GM12878 (cell line): ENCODE measurements at regions not wholly inside any gene's neighbourhood (a gene's known extent, or its start where the extent isn't known, plus 50 kb on each side); places are given as distances from the start of the nearest gene placed in this dataset.

Source experiments
- ATAC-seq: fragments of 200-7000 bp; cut with Tn5 transposase; 3 replicates; pipeline ENCODE4 v1.9.1; 2020; ENCODE audit warnings: mild to moderate bottlenecking, moderate library complexity
- BruUV-seq: library from RNA; stranded (reverse); fragments of 400-500 nt; replicated peaks from 2 replicates; lab custom pipeline; 2021; lab: Mats Ljungman, UMichigan
- CTCF ChIA-PET: fragments of 300-600 bp; sonication (Branson Sonifier 250); formaldehyde crosslinking; extraction: SDS; loops from one replicate; lab custom pipeline; 2021; ENCODE audit warnings: inconsistent platforms; lab: Yijun Ruan, JAX
- POLR2A ChIA-PET: fragments of 350-600 bp; formaldehyde crosslinking; extraction: SDS; loops from one replicate; lab custom pipeline; 2021; ENCODE audit warnings: inconsistent platforms; lab: Charles Lee
- RAD21 ChIA-PET: fragments of 300-600 bp; sonication (Branson Sonifier 250); formaldehyde crosslinking; loops from one replicate; lab custom pipeline; 2023; ENCODE audit warnings: antibody characterized with exemption; ENCODE audit not compliant: unreplicated experiment; lab: Charles Lee
- SMC1A ChIA-PET: fragments of 300-600 bp; sonication (Branson Sonifier 250); formaldehyde crosslinking; loops from one replicate; lab custom pipeline; 2023; ENCODE audit not compliant: unreplicated experiment, uncharacterized antibody; lab: Charles Lee
- DNase-seq: peaks from one replicate; pipeline ENCODE4 v3.0.0-alpha.2; 2011; ENCODE audit warnings: low read depth, low spot score
- FAIRE-seq: peaks from 3 replicates; lab custom pipeline; 2011; peaks lifted over from hg19 to GRCh38; lab: Jason Lieb, UNC
- H2AFZ ChIP-seq: 2 replicates; pipeline ENCODE4 v1.6.0; 2011; ENCODE audit warnings: low read depth, low read length, control low read depth; ENCODE audit not compliant: control insufficient read depth
- H3K27ac ChIP-seq: 2 replicates; pipeline ENCODE4 v1.5.1; 2011; ENCODE audit warnings: control low read depth; ENCODE audit not compliant: control insufficient read depth, insufficient read depth
- H3K27me3 ChIP-seq, 2 experiments: replicated peaks in 1 of 2; 2 replicates each; pipeline versions ENCODE4 v1.6.0 to v1.6.1; 2011; ENCODE audit warnings: low read length in 1 of 2; ENCODE audit not compliant: control insufficient read depth in 2 of 2, insufficient read depth in 2 of 2
- H3K36me3 ChIP-seq, 2 experiments: 2 replicates each; pipeline ENCODE4 v1.5.1; 2011; ENCODE audit warnings: low read length in 1 of 2; ENCODE audit not compliant: control insufficient read depth in 2 of 2, insufficient read depth in 2 of 2
- H3K4me1 ChIP-seq: 2 replicates; pipeline ENCODE4 v1.6.1; 2011; ENCODE audit warnings: mild to moderate bottlenecking, low read length, moderate library complexity, mixed read lengths; ENCODE audit not compliant: control insufficient read depth, insufficient read depth
- H3K4me2 ChIP-seq: 2 replicates; pipeline ENCODE4 v1.6.0; 2011; ENCODE audit warnings: control low read depth; ENCODE audit not compliant: control insufficient read depth, insufficient read depth
- H3K4me3 ChIP-seq: fragments of 200-600 bp; sonication (generic); 2 replicates; pipeline ENCODE4 v1.5.1; 2016
- H3K79me2 ChIP-seq: 2 replicates; pipeline ENCODE4 v1.6.0; 2011; ENCODE audit warnings: low read length; ENCODE audit not compliant: control insufficient read depth, insufficient read depth
- H3K9ac ChIP-seq: 2 replicates; pipeline ENCODE4 v1.8.0; 2011; ENCODE audit warnings: low read length, control low read depth, mixed read lengths; ENCODE audit not compliant: control insufficient read depth, insufficient read depth
- H3K9me3 ChIP-seq: replicated peaks from 3 replicates; pipeline ENCODE4 v1.5.1; 2011; ENCODE audit warnings: mild to moderate bottlenecking, low read length; ENCODE audit not compliant: control insufficient read depth, insufficient read depth
- H4K20me1 ChIP-seq: 2 replicates; pipeline ENCODE4 v1.6.0; 2011; ENCODE audit not compliant: control insufficient read depth, insufficient read depth
- ASH2L ChIP-seq: fragments of 300-600, 200-600 bp; sonication (generic); IDR thresholded peaks from 2 replicates; pipeline ENCODE4 v1.6.1; 2017; ENCODE audit warnings: low read depth, mild to moderate bottlenecking, borderline replicate concordance
- BACH1 ChIP-seq: fragments of 450-650 bp; IDR thresholded peaks from 2 replicates; pipeline ENCODE4 v1.6.1; 2017; ENCODE audit warnings: mild to moderate bottlenecking, borderline replicate concordance
- CREB1 ChIP-seq: IDR thresholded peaks from 2 replicates; pipeline ENCODE4 v1.6.1; 2012; ENCODE audit warnings: low read depth, mild to moderate bottlenecking, inconsistent platforms
- EGR1 ChIP-seq, 2 experiments: IDR thresholded peaks; 1 replicate in 1 of 2; 2 replicates in 1 of 2; pipeline ENCODE4 v1.6.1; 2011 to 2012; ENCODE audit warnings: low read depth in 2 of 2, low read length in 2 of 2, borderline replicate concordance in 1 of 2, mild to moderate bottlenecking in 1 of 2, moderate library complexity in 1 of 2
- FOS ChIP-seq: IDR thresholded peaks from 3 replicates; pipeline ENCODE4 v1.6.1; 2011; ENCODE audit warnings: borderline replicate concordance; ENCODE audit not compliant: insufficient read length; ENCODE audit errors: extremely low read depth
- MYC ChIP-seq: IDR thresholded peaks from 2 replicates; pipeline ENCODE4 v1.6.1; 2011; ENCODE audit warnings: mild to moderate bottlenecking, low read length, moderate library complexity, inconsistent platforms; ENCODE audit not compliant: insufficient read depth, insufficient replicate concordance, insufficient read length, severe bottlenecking
- PAX5 ChIP-seq: IDR thresholded peaks from 2 replicates; pipeline ENCODE4 v1.6.1; 2011; ENCODE audit warnings: low read depth, low read length, borderline replicate concordance
- POLR2A ChIP-seq: IDR thresholded peaks from 2 replicates; pipeline ENCODE4 v1.6.1; 2011; ENCODE audit warnings: low read depth, mild to moderate bottlenecking, low read length
- POLR2AphosphoS5 ChIP-seq: IDR thresholded peaks from 2 replicates; pipeline ENCODE4 v1.6.1; 2011; ENCODE audit warnings: mild to moderate bottlenecking, low read length, inconsistent platforms
- PRDM15 ChIP-seq: fragments of 450-650 bp; formaldehyde crosslinking; IDR thresholded peaks from 2 replicates; pipeline ENCODE4 v1.4.0; 2020; ENCODE audit warnings: mild to moderate bottlenecking, moderate library complexity
- RAD21 ChIP-seq: IDR thresholded peaks from 2 replicates; pipeline ENCODE4 v1.6.1; 2011; ENCODE audit warnings: mild to moderate bottlenecking, low read depth, low read length, moderate library complexity; ENCODE audit not compliant: insufficient read depth
- SREBF1 ChIP-seq: IDR thresholded peaks from 2 replicates; pipeline ENCODE4 v1.6.1; 2012; ENCODE audit warnings: mild to moderate bottlenecking, low read length
- SUPT20H ChIP-seq: IDR thresholded peaks from 2 replicates; pipeline ENCODE4 v1.6.1; 2011; ENCODE audit warnings: low read depth, mild to moderate bottlenecking, low read length, moderate library complexity, borderline replicate concordance; ENCODE audit not compliant: control insufficient read depth
- ZNF592 ChIP-seq: fragments of 450-650 bp; IDR thresholded peaks from 2 replicates; pipeline ENCODE4 v1.6.1; 2017; ENCODE audit warnings: mild to moderate bottlenecking, moderate library complexity
- WGBS: methylation state at CpG from one replicate; pipeline ENCODE4 v1.1.6; 2016; ENCODE audit warnings: low lambda C conversion rate; ENCODE audit not compliant: insufficient replicate concordance, insufficient coverage; ENCODE audit errors: missing lambda C conversion rate; 5-methylcytosine and 5-hydroxymethylcytosine counted together
- in situ Hi-C: fragments of 300-500 bp; cut with MboI; formaldehyde crosslinking; loops from 9 replicates; pipeline ENCODE4 v1.14.3; 2018; ENCODE audit warnings: mixed read lengths
- intact Hi-C: fragments of 100-400 bp; cut with micrococcal nuclease; formaldehyde crosslinking; loops from one replicate; pipeline ENCODE4 v1.14.2; 2022; ENCODE audit not compliant: unreplicated experiment

GRCh38 chr2:173715441-173715840 lies 249.7 kb downstream of the SP3 start:
- ChIA-PET POLR2A (no interaction called here), RAD21 (no interaction called here), SMC1A (interaction anchor here (0.6 kb wide), 1 partner anchor 12 kb away, joined by 3 read pairs; no protein-coding TSS in a partner anchor), CTCF (no interaction called here)
- Histone ChIP-seq H4K20me1 (no peaks in the 10 kb centered on the region), H3K27me3 (no peaks in the 10 kb centered on the region; a peak in 1 of 4 replicates), H3K4me1 (no peaks in the 10 kb centered on the region), H3K36me3 (no peaks in the 10 kb centered on the region), H3K9me3 (no peaks in the 10 kb centered on the region), H3K4me3 (no peak overlapping the region), H3K9ac (no peak overlapping the region), H3K4me2 (no peak overlapping the region), H3K27ac (no peak overlapping the region), H2AFZ (no peak overlapping the region), H3K79me2 (no peaks in the 10 kb centered on the region)
- BruUV-seq, result no TSS peak
- in situ Hi-C loops (no loop called here), intact Hi-C loops (no loop called here)
- no peak for ATAC-seq
- 0% methylated on average over 5 of the region's 5 CpGs for WGBS
- no peak for TF ChIP-seq SREBF1
- no peak for TF ChIP-seq PRDM15 (CRISPR knock-in tag)
- no peak for TF ChIP-seq ASH2L
- no peak for TF ChIP-seq EGR1 (IDR thresholded peaks at IDR 0.05; ENCODE audit: borderline replicate concordance in 1 of 2, low read depth in 2 of 2, low read length in 2 of 2)
- TF ChIP-seq PAX5, result no peak
- TF ChIP-seq POLR2A, result no peak
- no peak for TF ChIP-seq ZNF592
- TF ChIP-seq FOS, result no peak
- TF ChIP-seq SUPT20H, result no peak
- no peak for TF ChIP-seq MYC
- no peak for TF ChIP-seq CREB1
- no peak for TF ChIP-seq BACH1
- no peak for TF ChIP-seq RAD21
- no peak for TF ChIP-seq POLR2AphosphoS5
- no peak for FAIRE-seq
- DNase-seq, result no peak
